Natural killer cell (primary cell): ENCODE measurements at regions not wholly inside any gene's neighbourhood (a gene's known extent, or its start where the extent isn't known, plus 50 kb on each side); places are given as distances from the start of the nearest gene placed in this dataset.

Source experiments
- ATAC-seq, 3 donors: fragments of 150-1000 bp in 2 of 3; fragments of 200-7000 bp in 1 of 3; cut with Tn5 transposase; 1 replicate in 1 of 3; 2 replicates in 2 of 3; pipeline ENCODE4 v1.10.0; 2021; ENCODE audit warnings: mild to moderate bottlenecking in 2 of 3, moderate library complexity in 2 of 3
- DNase-seq, 2 donors: peaks; one replicate each; pipeline versions ENCODE4 v3.0.0 to v3.0.0-alpha.2; 2013 to 2021; ENCODE audit warnings: mixed read lengths in 1 of 2
- H3K27ac ChIP-seq: one replicate; pipeline ENCODE4 v1.5.1; 2013; ENCODE audit warnings: mild to moderate bottlenecking, low read length
- H3K27me3 ChIP-seq: one replicate; pipeline ENCODE4 v1.6.1; 2013; ENCODE audit warnings: low read length; ENCODE audit not compliant: control insufficient read depth, insufficient read depth
- H3K36me3 ChIP-seq: one replicate; pipeline ENCODE4 v1.6.1; 2013; ENCODE audit warnings: low read length; ENCODE audit not compliant: control insufficient read depth, insufficient read depth
- H3K4me1 ChIP-seq: one replicate; pipeline ENCODE4 v1.6.1; 2013; ENCODE audit warnings: low read length; ENCODE audit not compliant: control insufficient read depth, insufficient read depth
- H3K4me3 ChIP-seq: one replicate; pipeline ENCODE4 v1.5.1; 2013; ENCODE audit warnings: low read length
- H3K9me3 ChIP-seq: one replicate; pipeline ENCODE4 v1.6.1; 2013; ENCODE audit warnings: low read length; ENCODE audit not compliant: control insufficient read depth, insufficient read depth
- H3K27ac Mint-ChIP-seq, 2 donors: one replicate each; pipeline ENCODE4 v1.8.0; 2022; ENCODE audit warnings: mild to moderate bottlenecking in 2 of 2, mixed read lengths in 2 of 2, moderate library complexity in 1 of 2
- H3K27me3 Mint-ChIP-seq, 2 donors: one replicate each; pipeline ENCODE4 v1.8.0; 2022; ENCODE audit warnings: low read depth in 2 of 2, mixed read lengths in 2 of 2
- H3K36me3 Mint-ChIP-seq: one replicate; pipeline ENCODE4 v1.8.0; 2022; ENCODE audit warnings: mixed read lengths
- H3K4me1 Mint-ChIP-seq, 2 donors: one replicate each; pipeline ENCODE4 v1.8.0; 2022; ENCODE audit warnings: mixed read lengths in 2 of 2
- H3K4me3 Mint-ChIP-seq: one replicate; pipeline ENCODE4 v1.8.0; 2022; ENCODE audit warnings: mild to moderate bottlenecking, moderate library complexity, mixed read lengths
- H3K9me3 Mint-ChIP-seq, 2 donors: one replicate each; pipeline ENCODE4 v1.8.0; 2022; ENCODE audit warnings: mixed read lengths in 2 of 2
- CTCF ChIP-seq: fragments of 200-600 bp; IDR thresholded peaks from one replicate; pipeline ENCODE4 v1.8.0; 2022; ENCODE audit warnings: antibody characterized with exemption
- WGBS: methylation state at CpG from one replicate; pipeline ENCODE4 v1.1.7; 2013; ENCODE audit warnings: missing lambda C conversion rate; ENCODE audit not compliant: insufficient coverage; 5-methylcytosine and 5-hydroxymethylcytosine counted together
- intact Hi-C: fragments of 100-400 bp; cut with micrococcal nuclease; formaldehyde crosslinking; loops from one replicate; pipeline ENCODE4 v1.14.2; 2022

DNA sequence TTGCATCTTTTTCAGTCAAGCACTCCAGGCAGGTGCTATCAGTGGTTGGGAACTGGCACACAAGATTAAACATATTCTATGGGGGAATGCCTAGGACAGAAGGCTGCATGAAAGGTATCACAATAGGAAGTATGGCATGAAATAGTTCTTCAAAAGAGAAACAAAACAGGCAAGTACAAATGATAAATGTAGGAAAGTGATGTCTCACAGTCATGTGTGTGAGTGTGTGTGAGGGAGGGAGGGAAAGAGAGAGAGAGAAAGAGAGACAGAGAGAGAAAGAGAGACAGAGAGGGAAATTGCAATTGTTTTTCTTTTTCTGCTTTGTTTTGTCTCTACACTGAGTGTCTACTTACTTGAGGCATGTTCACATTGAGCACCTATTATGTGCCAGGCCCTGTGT, 456.3 kb downstream of the MIAT start:
- no peaks in the 10 kb centered on the region for H3K9me3 Mint-ChIP-seq
- Histone ChIP-seq H3K36me3 (no peaks in the 10 kb centered on the region), H3K27ac (no peak overlapping the region), H3K27me3 (no peaks in the 10 kb centered on the region), H3K4me3 (no peak overlapping the region), H3K4me1 (no peaks in the 10 kb centered on the region), H3K9me3 (no peaks in the 10 kb centered on the region)
- no peak for ATAC-seq
- H3K36me3 Mint-ChIP-seq: no peaks in the 10 kb centered on the region
- intact Hi-C loops: no loop called here
- H3K4me1 Mint-ChIP-seq: no peaks in the 10 kb centered on the region
- no peak overlapping the region for H3K27ac Mint-ChIP-seq
- H3K4me3 Mint-ChIP-seq: no peak overlapping the region
- DNase-seq: no peak
- no peak for TF ChIP-seq CTCF
- H3K27me3 Mint-ChIP-seq: peaks cover 10 to 14% of the 10 kb centered on the region in 2 donors

- DNase-seq (no peak), ATAC-seq (no peak)
- no peak overlapping the region for H3K4me3 ChIP-seq
- intact Hi-C loops: no loop called here
- no peaks in the 10 kb centered on the region for H3K4me1 ChIP-seq
- H3K27me3 ChIP-seq: no peaks in the 10 kb centered on the region
- H3K9me3 ChIP-seq: no peaks in the 10 kb centered on the region
- H3K27me3 Mint-ChIP-seq: peaks cover 10 to 14% of the 10 kb centered on the region in 2 donors
- no peak overlapping the region for H3K27ac Mint-ChIP-seq
- no peaks in the 10 kb centered on the region for H3K9me3 Mint-ChIP-seq
- no peaks in the 10 kb centered on the region for H3K36me3 Mint-ChIP-seq
- 85% methylated on average over 7 of the region's 9 CpGs for WGBS
- H3K4me3 Mint-ChIP-seq: no peak overlapping the region
- no peak for TF ChIP-seq CTCF
- no peak overlapping the region for H3K27ac ChIP-seq
- no peaks in the 10 kb centered on the region for H3K4me1 Mint-ChIP-seq
- H3K36me3 ChIP-seq: no peaks in the 10 kb centered on the region
Measured at GRCh38 chr22:27114186-27114585, 456.8 kb downstream of the MIAT start.

DNA sequence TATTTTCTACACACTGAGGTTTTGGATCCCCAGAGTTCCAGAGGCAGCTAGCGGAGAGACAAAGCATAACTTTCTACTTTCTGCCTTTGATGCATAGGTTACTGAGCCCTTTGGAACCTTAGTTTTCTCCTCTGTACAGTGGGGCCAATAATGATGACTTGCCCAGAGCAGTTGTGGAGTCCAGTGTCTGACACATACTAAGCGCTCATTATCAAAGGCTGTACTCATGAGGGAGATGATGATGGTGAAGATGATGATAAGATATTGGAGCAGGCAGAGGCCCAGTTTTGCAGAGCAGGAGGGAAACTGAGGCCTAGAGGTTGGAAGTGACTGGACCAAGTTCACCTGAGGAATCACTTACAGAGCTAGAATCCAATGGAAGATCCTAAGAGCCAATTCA, 458.0 kb downstream of the MIAT start:
- Histone ChIP-seq H3K36me3 (no peaks in the 10 kb centered on the region), H3K4me3 (no peak overlapping the region), H3K27ac (no peak overlapping the region), H3K9me3 (no peaks in the 10 kb centered on the region), H3K4me1 (no peaks in the 10 kb centered on the region), H3K27me3 (no peaks in the 10 kb centered on the region)
- no peak overlapping the region for H3K4me3 Mint-ChIP-seq
- no peak overlapping the region for H3K27ac Mint-ChIP-seq
- ATAC-seq (no peak), DNase-seq (no peak)
- H3K4me1 Mint-ChIP-seq: no peaks in the 10 kb centered on the region
- no peak for TF ChIP-seq CTCF
- 95% methylated on average over 2 of the region's 2 CpGs for WGBS
- H3K36me3 Mint-ChIP-seq: no peaks in the 10 kb centered on the region
- H3K27me3 Mint-ChIP-seq: peaks cover 10 to 12% of the 10 kb centered on the region in 2 donors
- no peaks in the 10 kb centered on the region for H3K9me3 Mint-ChIP-seq
- intact Hi-C loops: no loop called here

DNA sequence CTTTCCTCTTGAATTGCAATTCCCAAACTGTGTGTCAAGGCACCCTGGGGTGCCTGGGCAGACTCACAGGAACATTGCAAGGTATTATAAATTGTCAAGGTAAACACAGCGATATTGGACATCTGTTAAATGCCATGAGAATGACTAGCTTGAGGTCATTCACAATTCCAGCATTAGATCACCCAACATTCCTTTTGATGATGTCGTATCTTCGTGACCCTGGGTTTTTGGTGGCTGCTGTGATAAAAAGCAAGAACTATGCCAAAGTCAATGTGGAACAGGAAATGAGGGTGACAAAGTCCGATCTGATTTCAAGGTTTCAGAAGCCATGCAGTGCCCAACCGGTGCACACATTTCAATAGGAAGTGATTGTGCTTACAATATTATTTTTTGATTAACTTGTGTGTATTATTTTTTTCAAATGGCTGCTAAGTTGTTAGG, 458.4 kb downstream of the MIAT start:
- Histone ChIP-seq H3K4me3 (no peak overlapping the region), H3K36me3 (no peaks in the 10 kb centered on the region), H3K27me3 (no peaks in the 10 kb centered on the region), H3K27ac (no peak overlapping the region), H3K4me1 (no peaks in the 10 kb centered on the region), H3K9me3 (no peaks in the 10 kb centered on the region)
- no peaks in the 10 kb centered on the region for H3K9me3 Mint-ChIP-seq
- DNase-seq: no peak
- no peak overlapping the region for H3K4me3 Mint-ChIP-seq
- no peaks in the 10 kb centered on the region for H3K36me3 Mint-ChIP-seq
- H3K4me1 Mint-ChIP-seq: no peaks in the 10 kb centered on the region
- H3K27me3 Mint-ChIP-seq: peaks cover 10 to 12% of the 10 kb centered on the region in 2 donors
- 53% methylated on average over 5 of the region's 5 CpGs for WGBS
- TF ChIP-seq CTCF: no peak
- intact Hi-C loops: no loop called here
- H3K27ac Mint-ChIP-seq: no peak overlapping the region
- ATAC-seq: no peak
